Lung microvascular endothelial cell (primary cell): ENCODE measurements at regions not wholly inside any gene's neighbourhood (a gene's known extent, or its start where the extent isn't known, plus 50 kb on each side); places are given as distances from the start of the nearest gene placed in this dataset.
"Not testable (repeated sequence)": the region's sequence is repeated elsewhere in the genome, so short reads cannot be mapped to it uniquely, and the experiment has no call there.

Experiments used
- DNase-seq, 2 donors: peaks; one replicate each; pipeline versions ENCODE4 v3.0.0 to v3.0.0-alpha.2; 2010; ENCODE audit warnings: low read depth in 2 of 2

DNA sequence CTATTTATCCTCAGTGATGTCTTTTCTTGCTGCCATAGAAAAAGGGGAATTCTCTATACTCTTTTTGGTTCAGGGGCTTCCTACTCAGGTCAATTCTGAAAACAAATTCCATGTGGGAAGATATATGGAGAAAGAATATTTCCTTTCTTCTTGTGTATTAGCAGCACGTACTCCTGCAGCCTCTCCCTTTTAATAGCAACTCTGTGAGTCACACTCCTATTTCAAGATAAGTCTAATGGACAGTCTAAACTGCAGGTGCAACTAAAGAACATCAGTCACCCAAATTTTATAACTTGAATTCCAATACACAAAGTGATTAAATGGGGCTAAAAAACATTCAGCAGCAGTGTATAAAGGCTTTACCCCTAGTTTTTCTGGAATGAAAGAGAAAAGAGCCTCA lies 942.2 kb downstream of the CNTNAP5 start:
- no peak for DNase-seq

DNA sequence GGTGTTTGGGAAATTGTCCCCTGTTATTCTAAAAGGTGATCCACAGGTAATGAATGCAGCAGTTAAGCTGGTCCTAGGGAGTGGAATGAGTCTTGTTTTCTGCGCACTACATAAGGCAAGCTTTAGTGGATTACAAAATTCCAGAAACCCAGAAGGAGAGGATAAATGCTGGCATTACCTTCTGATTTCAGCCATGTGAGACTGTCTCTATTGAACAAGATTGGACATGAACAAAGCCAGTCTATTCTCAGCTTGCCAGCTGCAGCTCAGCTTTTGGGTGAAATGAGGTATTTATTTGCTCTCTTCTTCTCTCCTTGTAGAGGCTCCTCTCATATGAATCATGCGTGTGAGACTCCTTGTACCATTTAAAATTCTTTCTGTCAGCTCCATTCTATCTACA lies 944.9 kb downstream of the CNTNAP5 start:
- no peak for DNase-seq

DNA sequence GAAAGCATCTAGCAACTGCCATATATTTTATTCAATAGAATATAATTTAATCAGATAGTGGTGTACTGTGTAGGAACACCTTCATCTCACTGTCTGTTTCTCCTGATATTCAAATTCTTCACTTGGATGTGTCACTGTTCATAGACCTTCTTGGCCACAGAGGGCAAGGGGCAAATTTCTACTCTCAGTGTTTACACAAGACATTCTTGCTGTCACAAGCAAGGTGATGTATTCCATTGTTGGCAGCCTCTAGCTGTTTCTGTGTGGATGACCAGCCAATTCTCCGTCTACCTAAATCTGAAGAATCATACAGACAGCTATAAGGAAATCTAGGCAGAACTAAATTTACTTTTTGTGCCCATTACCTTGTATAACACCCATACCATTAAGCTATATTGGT lies 948.3 kb downstream of the CNTNAP5 start:
- no peak for DNase-seq

DNA sequence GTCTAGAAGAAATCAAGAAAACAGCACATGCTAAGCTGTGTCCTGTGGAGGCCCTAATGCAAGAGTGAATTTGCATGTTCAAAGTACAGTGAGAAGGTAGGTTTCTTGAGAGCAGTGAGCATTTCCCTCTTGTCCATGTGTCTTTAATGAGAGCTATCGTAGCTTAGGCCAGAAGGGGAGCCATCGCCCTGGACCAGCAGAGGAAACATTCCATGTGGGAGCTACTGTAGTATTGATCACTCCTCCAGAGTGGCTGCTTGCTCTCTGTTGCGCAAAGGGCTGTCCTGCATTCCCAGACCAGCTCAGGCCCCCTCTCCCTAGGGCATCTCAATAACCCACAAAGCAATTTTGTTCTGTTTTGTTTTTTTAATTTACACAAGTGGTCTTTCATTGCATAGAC lies 950.1 kb downstream of the CNTNAP5 start:
- DNase-seq, result no peak

DNA sequence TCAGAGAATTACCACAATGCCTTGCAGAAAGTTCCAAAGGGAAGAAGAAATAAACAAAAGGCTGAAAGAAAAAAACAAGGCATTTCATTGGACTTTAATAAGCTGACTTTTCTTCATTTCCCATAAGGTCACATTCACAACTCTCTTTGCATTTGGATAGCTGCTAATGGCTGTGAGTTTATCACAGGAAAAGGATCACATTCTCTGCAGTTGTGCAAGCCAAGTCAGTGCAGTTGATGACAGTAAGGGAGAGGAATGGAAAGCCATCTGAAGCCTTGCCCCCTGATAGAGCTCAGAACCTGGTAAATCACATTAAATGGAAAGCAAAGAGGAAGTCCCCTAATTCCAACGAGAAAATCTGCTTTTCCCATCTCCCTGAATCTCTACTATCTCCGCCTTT lies 950.6 kb downstream of the CNTNAP5 start:
- DNase-seq, result no peak

DNA sequence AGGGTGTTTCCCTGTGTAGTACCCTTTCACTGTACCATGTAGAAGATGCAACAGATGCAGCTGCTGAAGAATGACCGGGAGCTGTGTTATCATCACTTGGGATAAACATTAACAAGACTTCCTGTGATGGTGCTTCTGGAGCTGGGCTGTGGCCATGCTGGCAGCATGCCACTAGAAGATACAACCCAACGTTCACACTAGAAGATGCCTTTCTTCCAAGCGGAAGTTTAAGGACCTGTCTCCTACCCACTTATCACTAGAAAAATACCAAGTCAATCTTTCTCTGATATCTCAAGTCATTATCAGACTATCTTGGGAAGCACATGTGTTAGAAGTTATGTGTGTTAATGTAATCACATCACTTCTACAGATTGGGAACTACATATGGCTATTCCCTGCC lies 953.5 kb downstream of the CNTNAP5 start:
- no peak for DNase-seq

DNA sequence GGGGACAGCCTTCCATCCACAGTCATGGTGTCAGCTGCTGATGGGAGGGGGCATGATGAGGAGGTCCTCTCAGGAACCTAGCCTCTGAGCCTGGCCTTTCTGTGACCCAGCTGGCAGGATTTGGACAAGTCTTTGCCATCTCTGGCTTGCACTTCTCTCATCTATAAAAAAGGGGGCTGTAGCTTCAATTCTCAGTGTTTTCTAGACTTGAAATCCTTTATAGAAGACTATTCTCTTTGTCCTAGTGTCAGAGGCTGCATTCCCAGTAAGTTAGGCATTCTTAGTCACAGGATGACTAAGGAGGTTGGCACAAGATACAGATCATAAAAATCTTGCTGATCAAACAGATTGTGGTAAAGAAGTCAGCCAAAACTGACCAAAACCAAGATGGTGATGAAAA lies 958.5 kb downstream of the CNTNAP5 start:
- no peak for DNase-seq

DNA sequence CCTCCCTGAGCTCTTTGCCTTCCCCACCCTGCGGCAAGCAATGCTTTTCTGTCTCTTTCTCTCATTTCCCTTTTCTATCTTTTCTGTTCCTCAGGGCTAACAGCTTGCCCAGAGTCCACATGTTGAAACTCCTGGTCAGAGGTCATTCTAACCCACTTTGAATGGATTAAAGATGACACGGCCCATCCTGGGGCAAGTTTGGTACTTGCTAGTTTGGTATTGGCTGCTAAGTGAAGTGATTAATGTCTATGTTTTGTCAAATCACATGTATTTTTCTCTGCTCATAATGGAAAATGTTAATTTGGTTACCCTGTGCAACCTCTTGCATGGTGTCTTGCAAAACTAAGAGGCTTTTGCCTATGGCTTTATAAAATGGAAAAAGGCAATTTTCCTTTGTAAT lies 960.2 kb downstream of the CNTNAP5 start:
- no peak for DNase-seq

DNA sequence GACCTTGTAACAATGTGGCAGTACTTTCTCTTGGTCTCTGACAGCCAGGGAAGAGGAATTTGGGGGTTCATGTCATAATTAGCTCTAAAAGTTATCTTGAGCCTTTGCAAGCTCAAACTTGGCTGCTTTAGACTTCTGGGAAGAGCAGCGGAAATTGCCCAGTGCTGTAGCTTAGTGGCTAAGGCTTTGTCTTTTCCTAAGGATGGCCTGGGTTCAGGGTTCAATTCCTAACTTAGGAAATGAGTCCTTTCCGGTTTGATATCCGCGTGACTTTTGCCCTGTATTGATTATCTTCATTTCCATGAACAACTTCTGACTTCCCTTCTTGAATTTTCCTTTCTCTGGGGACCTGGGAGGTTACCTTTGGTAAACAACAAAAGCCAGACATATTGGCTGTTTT lies 961.0 kb downstream of the CNTNAP5 start:
- no peak for DNase-seq

DNA sequence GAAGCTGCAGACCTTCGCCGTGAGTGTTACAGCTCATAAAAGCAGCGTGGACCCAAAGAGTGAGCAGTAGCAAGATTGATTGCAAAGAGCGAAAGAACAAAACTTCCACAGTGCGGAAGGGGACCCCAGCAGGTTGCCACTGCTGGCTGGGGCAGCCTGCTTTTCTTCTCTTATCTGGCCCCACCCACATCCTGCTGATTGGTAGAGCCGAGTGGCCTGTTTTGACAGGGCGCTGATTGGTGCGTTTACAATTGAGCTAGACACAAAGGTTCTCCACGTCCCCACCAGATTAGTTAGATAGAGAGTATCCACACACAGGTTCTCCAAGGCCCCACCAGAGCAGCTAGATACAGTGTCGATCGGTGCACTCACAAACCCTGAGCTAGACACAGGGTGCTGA lies 961.8 kb downstream of the CNTNAP5 start:
- DNase-seq, result not testable (repeated sequence)

DNA sequence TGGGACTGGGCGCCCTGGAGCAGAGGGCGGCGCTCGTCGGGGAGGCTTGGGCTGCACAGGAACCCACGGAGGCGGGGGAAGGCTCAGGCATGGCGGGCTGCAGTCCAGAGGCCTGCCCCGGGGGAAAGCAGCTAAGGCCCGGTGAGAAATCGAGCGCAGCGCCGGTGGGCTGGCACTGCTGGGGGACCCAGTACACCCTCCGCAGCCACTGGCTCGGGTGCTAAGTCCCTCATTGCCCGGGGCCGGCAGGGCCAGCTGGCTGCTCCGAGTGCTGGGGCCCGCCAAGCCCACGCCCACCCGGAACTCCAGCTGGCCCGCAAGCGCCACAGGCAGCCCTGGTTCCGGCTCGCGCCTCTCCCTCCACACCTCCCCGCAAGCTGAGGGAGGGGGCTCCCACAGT lies 962.3 kb downstream of the CNTNAP5 start:
- not testable (repeated sequence) for DNase-seq

DNA sequence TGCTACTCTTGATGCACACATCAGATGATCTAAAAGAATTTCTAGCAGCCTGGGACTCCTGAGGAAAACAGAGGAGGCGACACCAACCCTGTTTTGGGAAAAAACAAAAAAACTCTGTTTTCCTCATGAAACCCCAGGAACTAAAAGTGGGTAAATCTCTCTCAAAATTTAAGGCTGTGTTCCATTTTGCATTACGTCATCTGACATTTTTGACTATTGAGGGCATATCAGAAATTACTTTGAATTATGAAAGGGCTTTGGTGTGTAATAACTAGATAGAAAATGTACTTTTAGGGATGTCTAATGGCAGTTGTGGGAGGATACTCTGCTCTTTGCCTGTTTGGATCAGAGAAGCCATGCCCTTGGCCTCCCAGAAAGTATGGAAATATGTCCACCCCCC lies 963.0 kb downstream of the CNTNAP5 start:
- DNase-seq, result no peak

DNA sequence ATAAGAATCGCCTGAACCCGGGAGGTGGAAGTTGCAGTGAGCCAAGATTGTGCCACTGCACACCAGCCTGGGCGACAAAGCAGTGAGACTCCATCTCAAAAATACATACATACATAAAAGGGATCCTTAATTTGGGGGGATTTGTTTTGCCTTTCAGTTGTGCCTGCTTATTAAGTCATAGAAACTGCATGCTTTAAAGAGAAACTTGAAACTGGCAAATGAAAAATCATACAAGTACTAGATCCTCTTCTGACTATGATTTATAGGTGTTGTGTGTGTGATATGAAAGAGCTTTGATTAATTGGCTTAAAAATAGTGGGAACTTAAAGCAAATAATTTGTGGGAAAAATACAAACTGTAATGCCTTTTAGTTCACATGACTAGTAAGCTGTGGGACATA lies 963.7 kb downstream of the CNTNAP5 start:
- DNase-seq, result no peak

DNA sequence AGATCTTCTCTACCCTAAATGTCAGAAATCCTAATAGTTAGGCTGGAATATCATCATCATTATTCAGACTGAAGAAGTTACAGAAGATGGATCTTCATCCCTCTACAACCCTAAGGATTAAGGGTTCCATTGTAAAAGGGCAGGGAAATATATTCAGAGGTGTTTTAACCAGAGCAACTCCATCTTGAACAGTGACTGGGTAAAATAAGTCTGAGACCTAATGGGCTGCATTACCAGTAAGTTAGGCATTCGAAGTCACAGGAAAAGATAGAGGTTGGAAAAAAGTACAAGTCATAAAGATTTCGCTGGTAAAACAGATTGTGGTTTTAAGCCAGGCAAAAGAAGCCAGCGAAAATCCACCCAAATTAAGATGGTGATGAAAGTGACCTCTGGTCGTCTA lies 968.7 kb downstream of the CNTNAP5 start:
- no peak for DNase-seq

DNA sequence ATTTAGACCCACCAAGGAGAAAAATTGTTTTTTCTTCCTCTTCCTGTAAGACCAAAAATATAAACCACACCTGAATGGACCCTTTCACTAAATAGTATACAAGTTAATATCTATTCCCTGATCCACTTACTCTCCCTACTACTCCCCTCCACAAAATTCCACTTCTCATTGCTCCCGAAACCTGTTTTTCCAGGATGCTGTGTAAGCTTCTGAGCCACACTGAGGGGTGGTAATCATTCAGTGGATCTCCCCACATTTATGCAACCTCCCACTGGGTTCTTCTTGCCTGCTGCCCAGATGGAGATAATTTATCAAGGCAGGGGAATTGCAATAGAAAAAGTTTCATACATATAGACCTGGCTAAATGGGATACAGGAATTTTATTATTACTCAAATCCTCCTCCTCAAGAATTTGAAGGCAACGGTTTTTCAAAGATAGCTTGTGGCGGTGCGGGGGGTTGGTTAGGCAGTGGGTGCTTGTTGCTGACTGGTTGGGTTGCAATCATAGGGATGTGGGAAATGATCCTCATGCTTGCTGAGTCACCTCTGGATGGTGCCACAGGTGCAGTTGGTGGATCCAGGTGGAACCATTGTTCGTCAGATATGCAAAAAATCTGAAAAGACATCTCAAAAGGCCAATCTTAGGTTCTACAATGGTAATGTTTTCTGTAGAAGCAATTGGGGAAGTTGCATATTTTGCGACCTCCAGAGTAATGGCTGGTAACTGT lies 970.3 kb downstream of the CNTNAP5 start:
- DNase-seq, result no peak

DNA sequence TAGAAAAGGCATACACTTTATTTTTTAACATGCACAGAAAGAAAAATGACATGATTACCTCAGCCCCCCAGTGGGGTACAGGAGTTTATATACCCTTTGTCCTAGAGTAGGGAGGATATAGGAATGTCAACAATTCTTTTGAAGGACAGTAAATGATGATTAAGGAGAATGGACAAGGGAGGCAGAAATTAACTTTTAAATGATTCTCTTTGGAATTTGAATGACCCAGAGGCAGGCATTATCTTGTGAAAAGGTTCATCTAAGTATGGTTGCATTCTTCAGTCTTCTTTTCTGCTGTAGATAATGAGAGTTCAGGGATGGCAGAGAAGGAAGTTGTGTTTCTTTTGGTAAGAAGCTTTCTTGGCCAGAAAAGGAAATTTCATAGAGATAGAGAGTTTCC lies 971.3 kb downstream of the CNTNAP5 start:
- no peak for DNase-seq

DNA sequence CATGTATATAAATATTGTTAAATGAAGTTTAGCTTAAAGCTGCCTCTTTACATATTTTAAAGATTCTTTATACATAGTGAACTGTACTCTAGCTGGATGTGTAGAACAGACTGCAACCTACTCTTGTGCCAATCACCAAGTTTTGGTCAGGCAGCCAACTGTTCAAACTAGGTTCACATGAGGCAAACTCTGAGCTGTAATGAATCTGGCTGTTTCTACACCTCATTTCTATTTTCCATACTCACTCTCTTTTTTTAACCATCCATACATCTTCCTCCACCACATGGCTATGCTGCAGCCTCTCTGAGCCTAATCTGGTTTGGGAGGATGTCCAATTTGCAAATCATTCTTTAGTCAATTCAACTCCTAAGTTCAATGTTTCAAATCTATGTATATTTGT lies 974.8 kb downstream of the CNTNAP5 start:
- DNase-seq, result no peak

DNA sequence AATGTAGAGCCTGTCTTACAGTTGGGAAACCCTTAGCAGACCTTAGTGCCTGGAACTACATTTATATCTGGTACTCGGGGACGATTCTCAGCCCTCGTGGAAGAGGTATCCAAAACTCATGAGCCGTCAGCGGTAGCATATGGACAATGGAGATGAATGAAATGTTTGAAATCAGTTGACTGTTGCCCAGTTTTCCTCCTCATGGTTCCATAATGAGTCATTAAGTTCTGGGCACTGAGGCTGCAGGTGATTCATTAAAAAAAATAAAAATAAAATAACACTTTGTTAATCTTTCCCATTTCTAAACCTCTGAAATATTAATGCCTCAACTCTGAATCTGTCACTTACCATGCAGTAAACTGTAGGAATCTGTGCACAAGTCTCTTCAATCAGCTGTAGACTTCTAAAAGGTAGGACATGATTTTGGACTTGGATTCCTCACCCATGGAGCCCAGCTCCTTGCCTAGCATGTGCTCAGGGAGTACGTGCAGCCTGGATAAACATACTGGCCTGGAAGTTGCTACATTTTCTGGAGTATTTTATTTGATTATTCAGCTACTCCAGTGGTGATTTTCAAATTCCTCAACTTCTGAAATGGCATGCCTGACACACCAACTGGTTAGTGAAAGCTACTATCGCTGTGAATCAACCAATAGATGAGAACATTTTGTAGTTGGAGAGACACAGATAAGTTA lies 979.2 kb downstream of the CNTNAP5 start:
- no peak for DNase-seq

DNA sequence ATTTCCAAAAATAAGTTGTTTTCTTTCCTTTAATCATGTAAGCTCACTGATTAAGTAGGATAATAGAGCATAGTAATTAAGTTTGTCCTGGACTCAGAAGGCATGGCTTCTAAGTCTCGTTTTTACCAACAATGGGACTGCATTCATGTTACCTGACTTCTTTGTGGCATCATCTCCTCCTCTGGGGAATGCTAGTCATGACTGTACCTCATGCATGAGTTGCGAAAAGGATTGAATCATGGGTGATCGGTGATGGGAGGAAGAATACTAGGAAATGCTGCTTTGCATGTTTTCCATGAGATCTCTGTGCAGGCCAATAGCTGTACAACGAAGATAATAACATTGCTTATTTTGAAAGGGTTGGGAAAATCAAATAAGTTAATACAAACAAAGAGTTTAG lies 981.6 kb downstream of the CNTNAP5 start:
- no peak for DNase-seq

DNA sequence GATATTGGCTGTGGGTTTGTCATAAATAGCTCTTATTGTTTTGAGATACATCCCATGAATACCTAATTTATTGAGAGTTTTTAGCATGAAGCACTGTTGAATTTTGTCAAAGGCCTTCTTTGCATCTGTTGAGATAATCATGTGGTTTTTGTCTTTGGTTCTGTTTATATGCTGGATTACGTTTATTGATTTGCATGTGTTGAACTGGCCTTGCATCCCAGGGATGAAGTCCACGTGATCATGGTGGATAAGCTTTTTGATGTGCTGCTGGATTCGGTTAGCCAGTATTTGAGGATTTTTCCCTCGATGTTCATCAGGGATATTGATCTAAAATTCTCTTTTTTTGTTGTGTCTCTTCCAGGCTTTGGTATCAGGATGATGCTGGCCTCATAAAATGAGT lies 1003.6 kb downstream of the CNTNAP5 start:
- not testable (repeated sequence) for DNase-seq

DNA sequence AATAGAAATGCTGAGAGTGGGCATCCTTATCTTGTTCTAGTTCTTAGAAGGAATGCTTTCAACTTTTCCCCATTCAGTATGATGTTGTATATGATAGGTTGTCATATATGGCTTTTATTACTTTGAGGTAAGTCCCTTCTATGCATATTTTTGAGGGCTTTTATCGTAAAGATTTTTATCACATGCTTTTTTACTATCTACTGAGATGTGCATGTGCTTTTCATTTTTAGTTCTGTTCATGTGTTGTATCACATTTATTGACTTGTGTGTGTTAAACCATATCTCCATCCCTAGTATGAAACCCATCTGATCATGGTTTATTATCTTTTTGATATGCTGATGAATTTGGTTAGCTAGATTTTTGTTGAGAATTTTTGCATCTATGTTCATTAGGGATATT lies 1008.8 kb downstream of the CNTNAP5 start:
- no peak for DNase-seq

DNA sequence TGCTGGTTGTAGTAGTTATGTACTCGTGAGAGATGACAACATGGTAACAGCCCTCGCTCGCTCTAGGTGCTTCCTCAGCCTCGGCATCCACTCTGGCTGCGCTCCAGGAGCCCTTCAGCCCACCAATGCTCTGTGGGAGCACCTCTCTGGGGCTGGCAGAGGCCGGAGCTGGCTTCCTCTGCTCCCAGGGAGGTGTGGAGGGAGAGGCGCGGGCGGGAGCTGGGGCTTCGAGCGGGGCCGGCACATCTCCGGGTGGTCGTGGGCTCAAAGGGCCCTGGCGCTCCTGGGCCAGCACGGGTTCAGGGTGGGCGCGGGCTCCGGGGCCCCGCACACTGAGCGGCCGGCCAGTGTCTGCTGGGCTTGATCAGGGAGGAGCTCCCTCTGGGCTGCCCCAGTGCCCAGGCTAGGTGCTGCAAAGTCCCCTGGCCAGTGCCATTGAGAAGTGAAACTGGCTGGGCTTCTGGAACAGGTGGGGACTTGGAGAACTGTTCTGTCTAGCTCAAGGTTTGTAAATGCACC lies 1012.1 kb downstream of the CNTNAP5 start:
- no peak for DNase-seq

DNA sequence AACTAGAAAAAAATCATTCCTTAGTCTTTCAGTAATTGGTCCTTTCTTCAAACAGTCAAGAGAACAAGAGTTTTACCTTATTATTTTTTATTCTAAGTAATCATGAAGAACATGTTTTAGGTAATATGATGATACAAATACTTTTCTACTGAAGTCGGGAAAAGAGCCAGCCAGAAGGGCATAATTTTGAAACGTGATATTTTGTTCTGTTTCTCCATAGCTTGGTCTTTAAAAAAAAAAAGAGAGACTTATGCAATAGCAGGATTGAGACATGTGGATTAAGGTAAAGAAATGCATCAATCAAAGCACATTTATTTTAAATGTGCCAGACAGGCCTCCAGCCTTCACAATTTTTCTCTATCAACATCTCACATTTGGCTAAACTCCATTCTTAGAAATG lies 1016.8 kb downstream of the CNTNAP5 start:
- DNase-seq, result no peak
